GM06990 (cell line): ENCODE measurements at regions not wholly inside any gene's neighbourhood (a gene's known extent, or its start where the extent isn't known, plus 50 kb on each side); places are given as distances from the start of the nearest gene placed in this dataset.

Experiments used
- DNase-seq: peaks from one replicate; pipeline ENCODE4 v3.0.0-alpha.2; 2011; ENCODE audit not compliant: insufficient read length; ENCODE audit errors: extremely low read depth
- H3K27me3 ChIP-seq: replicated peaks from 2 replicates; pipeline ENCODE4 v1.6.0; 2011; ENCODE audit warnings: low read length; ENCODE audit not compliant: control insufficient read depth, insufficient read depth
- H3K36me3 ChIP-seq: 2 replicates; pipeline ENCODE4 v1.5.1; 2011; ENCODE audit warnings: low read length; ENCODE audit not compliant: control insufficient read depth, insufficient read depth
- H3K4me3 ChIP-seq: replicated peaks from 2 replicates; pipeline ENCODE4 v1.5.1; 2011; ENCODE audit warnings: low read depth, mild to moderate bottlenecking, control low read depth, low read length
- TF ChIP-seq, protein P1 (sequence below): IDR thresholded peaks from 2 replicates; pipeline ENCODE4 v1.5.1; 2011; ENCODE audit warnings: low read length, control low read depth, mild to moderate bottlenecking, inconsistent platforms; ENCODE audit not compliant: insufficient read depth, poor library complexity, severe bottlenecking

DNA sequence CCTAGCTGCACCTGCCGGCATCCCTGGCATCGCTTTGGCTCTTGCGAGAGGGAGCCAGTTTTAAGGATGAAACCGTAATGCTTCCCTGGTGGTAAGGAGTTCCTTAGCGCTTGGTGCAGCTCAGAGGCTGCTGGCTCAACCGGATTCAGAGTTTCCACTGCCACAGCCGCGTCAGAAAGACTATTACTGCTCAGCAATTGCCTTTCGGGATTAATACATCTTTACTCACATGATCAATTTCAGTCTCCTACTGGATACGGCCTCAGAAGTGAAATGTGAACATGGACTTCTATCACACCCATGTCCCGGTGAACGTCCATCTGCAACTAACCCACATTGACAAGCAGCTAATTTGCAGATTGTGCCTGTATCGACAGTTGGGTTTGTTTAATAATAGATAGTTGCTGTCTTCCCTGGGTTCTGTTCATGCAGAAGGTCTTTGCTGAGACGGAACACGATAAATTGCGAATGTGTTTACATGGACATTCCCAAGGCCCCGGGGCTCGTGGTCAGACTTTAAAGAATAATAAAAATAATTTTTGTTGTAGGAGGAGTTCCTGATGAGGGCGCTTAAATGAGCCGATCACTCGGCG lies 175.4 kb downstream of the ENGASE start:
- Histone ChIP-seq H3K36me3 (no peaks in the 10 kb centered on the region), H3K27me3 (peaks cover 2% of the 10 kb centered on the region; the same call in 1 of the 2 replicates)
- no peak for DNase-seq

DNA sequence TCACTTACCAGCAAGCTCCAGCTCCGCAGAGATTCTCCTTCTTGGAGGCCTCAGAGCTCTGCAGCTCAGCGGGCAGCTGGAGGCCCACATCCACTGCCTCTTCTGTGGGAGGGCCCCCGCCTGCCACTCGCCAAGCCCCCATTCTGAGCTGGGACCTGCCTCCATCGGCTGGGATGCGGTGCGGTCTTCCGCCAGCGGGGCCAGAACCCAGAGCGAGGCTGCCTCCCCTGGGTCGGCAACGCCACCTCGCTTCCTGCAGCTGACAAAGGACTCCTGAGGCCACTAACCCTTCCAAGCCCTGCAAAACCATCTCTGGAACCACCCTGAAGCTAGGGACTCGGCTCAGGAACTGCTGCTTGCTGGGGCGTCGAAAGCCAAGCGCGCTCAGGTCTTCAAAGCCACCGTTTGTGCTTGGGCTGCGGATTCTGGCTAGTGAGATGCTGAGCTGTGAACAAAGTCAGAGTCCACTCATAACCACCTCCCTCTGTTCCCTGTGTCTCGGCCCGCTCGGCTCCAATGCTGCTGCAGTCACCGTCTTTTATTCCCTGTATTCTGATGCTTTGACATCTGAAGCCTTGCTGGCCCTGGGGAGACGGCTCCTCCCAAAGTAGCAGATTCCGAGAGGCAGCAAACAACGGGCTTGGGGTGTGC lies 174.3 kb downstream of the ENGASE start:
- Histone ChIP-seq H3K27me3 (peaks cover 2% of the 10 kb centered on the region; the same call in 1 of the 2 replicates), H3K36me3 (no peaks in the 10 kb centered on the region), H3K4me3 (no peak overlapping the region)
- no peak for DNase-seq
- TF ChIP-seq, protein P1, sequence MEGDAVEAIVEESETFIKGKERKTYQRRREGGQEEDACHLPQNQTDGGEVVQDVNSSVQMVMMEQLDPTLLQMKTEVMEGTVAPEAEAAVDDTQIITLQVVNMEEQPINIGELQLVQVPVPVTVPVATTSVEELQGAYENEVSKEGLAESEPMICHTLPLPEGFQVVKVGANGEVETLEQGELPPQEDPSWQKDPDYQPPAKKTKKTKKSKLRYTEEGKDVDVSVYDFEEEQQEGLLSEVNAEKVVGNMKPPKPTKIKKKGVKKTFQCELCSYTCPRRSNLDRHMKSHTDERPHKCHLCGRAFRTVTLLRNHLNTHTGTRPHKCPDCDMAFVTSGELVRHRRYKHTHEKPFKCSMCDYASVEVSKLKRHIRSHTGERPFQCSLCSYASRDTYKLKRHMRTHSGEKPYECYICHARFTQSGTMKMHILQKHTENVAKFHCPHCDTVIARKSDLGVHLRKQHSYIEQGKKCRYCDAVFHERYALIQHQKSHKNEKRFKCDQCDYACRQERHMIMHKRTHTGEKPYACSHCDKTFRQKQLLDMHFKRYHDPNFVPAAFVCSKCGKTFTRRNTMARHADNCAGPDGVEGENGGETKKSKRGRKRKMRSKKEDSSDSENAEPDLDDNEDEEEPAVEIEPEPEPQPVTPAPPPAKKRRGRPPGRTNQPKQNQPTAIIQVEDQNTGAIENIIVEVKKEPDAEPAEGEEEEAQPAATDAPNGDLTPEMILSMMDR, result no peak

More for the DNA sequence above, 175.4 kb downstream of the ENGASE start:
- TF ChIP-seq, protein P1, result no peak
- H3K4me3 ChIP-seq, result no peak overlapping the region

DNA sequence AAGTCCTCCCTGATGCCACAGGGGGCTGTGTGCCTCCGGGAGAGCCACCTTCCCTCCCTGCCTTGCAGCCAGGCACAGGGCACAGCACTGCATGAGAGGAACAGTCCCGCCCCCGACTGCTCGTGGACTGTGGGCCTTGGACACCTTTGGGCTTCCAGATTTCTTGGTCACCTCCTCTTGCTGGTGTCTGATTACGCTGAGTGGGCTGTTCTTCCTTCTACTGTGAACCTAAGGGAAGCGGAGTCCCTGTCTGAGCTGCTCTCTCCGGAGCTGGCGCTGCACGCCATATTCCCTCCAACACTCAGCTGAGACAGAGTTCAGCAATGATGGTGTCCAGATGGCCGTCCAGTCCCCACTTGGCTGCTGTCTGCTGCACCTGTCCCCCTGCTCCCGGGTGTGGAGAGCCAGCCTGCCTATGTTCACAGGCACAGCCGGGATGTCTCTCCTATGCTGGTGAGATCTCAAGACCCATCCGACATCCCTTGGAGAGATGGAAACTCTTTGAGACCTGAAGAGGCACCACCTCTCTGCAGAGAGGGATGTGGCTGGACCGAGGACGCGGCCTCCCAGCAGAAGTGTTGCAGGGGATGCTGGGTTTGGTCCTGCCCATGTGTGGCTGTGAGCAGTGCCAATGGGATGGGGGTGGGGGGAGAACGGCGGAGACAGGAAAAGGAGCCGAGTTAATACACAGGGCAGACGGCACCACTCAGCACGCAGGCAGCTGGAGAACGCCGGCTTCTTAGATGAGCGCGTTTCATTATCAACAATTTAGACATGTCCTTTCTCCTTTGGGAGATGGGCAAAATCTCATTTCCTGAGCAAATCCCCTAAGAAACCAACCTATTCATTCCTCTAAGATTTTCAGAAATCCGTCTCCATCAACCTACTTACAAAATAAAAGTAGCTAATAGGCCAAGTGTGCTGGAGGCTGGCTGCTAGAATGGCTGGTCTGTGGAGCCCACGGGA lies 171.9 kb downstream of the ENGASE start:
- DNase-seq, result no peak
- TF ChIP-seq, protein P1, result no peak
- Histone ChIP-seq H3K27me3 (peaks cover 2% of the 10 kb centered on the region; the same call in 1 of the 2 replicates), H3K4me3 (no peak overlapping the region), H3K36me3 (no peaks in the 10 kb centered on the region)

DNA sequence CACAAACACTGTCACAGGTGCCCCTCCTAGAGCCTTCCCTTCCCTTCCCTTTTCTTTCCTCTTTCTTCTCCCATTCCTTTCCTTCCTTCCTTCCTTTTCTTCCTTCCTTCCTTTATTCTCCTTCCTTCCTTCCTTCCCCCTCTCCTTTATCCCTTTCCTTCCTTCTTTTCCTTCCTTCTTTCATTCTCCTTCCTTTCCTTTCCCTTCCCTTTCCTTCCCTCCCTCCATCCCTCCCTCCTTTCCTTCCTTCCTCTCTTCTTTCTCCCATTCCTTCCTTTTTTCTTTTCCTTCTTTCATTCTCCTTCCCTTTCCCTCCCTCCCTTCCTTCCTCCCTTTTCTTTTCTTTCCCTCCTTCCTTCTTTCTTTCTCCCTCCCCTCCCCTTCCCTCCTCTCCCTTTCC lies 170.0 kb downstream of the ENGASE start:
- H3K27me3 ChIP-seq, result peaks cover 2% of the 10 kb centered on the region; the same call in 1 of the 2 replicates
- TF ChIP-seq, protein P1, result no peak
- no peak overlapping the region for H3K4me3 ChIP-seq
- H3K36me3 ChIP-seq, result no peaks in the 10 kb centered on the region
- DNase-seq, result no peak

DNA sequence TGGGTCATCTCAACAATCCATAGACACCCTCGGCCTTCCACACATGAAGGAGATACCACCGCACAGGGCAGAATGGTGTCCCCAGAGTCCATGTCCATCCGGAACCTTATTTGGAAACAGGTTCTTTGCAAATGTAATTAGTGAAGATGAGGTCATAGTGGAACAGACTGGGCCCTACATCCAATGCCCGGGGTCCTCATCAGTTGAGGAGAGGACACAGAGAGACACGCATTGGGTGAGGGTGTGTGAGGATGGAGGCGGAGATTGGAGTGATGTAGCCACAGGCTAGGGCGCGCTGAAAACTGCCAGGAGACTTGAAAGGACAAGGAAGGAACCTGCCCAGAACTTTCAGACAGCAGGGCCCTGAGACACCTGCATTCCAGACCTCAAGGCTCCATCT lies 169.4 kb downstream of the ENGASE start:
- no peak for DNase-seq
- peaks cover 2% of the 10 kb centered on the region; the same call in 1 of the 2 replicates for H3K27me3 ChIP-seq

More for the DNA sequence above, 169.4 kb downstream of the ENGASE start:
- Histone ChIP-seq H3K4me3 (no peak overlapping the region), H3K36me3 (no peaks in the 10 kb centered on the region)
- TF ChIP-seq, protein P1, result no peak
